Epithelial cell of esophagus (primary cell): ENCODE measurements at regions not wholly inside any gene's neighbourhood (a gene's known extent, or its start where the extent isn't known, plus 50 kb on each side); places are given as distances from the start of the nearest gene placed in this dataset.

Experiments
- DNase-seq: peaks from one replicate; pipeline ENCODE4 v3.0.0; 2010; ENCODE audit warnings: low read depth
- H3K4me3 ChIP-seq: 2 replicates; pipeline ENCODE4 v1.5.1; 2011; ENCODE audit warnings: mild to moderate bottlenecking, low read length, control low read depth
- TF ChIP-seq, protein P1 (sequence below): IDR thresholded peaks from 2 replicates; pipeline ENCODE4 v1.5.1; 2011; ENCODE audit warnings: low read depth, mild to moderate bottlenecking, low read length, control low read depth, inconsistent platforms; ENCODE audit not compliant: insufficient read depth; ENCODE audit errors: missing control alignments

DNA sequence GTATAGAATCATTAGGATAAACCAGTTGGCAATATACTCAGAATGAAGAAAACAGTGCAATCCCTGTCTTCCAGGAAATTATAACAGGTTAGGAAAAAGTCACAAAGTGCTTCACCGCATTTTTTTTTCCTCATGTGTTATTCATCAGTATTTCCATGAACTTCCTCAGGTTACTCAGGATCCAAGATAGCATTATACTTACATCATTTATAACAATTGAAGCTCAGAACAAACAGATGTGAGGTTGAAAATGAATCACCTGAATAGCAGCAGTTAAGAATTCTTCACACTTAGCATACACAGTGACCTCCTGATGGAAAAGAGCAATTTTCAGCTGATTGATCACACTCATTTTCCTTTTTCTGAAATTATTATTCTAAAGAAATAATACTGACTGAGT, 1040.7 kb upstream of the B3GALT2 start:
- H3K4me3 ChIP-seq = no peak overlapping the region
- peak; percentile 64 for DNase-seq
- TF ChIP-seq, protein P1, sequence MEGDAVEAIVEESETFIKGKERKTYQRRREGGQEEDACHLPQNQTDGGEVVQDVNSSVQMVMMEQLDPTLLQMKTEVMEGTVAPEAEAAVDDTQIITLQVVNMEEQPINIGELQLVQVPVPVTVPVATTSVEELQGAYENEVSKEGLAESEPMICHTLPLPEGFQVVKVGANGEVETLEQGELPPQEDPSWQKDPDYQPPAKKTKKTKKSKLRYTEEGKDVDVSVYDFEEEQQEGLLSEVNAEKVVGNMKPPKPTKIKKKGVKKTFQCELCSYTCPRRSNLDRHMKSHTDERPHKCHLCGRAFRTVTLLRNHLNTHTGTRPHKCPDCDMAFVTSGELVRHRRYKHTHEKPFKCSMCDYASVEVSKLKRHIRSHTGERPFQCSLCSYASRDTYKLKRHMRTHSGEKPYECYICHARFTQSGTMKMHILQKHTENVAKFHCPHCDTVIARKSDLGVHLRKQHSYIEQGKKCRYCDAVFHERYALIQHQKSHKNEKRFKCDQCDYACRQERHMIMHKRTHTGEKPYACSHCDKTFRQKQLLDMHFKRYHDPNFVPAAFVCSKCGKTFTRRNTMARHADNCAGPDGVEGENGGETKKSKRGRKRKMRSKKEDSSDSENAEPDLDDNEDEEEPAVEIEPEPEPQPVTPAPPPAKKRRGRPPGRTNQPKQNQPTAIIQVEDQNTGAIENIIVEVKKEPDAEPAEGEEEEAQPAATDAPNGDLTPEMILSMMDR = no peak

DNA sequence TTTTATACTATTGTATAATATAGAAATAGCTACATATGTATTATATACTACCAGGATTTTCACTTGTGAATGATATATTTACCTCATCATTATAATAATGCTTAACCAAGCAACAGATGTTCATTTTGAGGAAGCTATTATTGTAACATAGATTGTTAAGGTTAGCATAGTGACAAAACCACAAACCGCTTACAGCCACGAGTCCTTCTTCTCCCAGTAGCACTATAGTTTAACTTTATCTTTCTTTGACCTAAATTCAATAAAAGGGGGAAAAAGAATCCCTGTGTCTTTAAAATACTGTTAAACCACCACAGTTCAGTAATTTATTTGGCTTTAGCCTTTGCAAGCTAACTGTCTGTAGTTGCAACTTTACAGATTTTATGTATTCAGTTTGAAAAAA, 1039.4 kb upstream of the B3GALT2 start:
- TF ChIP-seq, protein P1 = no peak
- DNase-seq = no peak
- H3K4me3 ChIP-seq = no peak overlapping the region

DNA sequence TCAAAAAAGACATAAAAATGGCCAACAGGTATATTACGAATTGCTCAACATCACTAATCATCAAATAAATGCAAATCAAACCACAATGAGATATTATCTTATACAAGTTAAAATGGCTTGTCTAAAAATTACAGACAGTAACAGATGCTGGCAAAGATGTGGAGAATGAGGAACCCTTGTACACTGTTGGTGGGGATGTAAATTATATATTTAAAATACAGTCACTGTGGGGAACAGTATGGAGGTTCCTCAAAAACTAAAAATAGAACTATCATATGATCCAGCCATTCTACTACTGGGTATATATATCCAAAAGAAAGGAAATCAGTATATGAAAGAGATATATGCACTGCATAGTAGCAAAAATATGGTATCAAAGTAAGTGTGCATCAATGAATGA, 1037.2 kb upstream of the B3GALT2 start:
- DNase-seq = no peak
- TF ChIP-seq, protein P1 = no peak
- no peak overlapping the region for H3K4me3 ChIP-seq

- no peak for DNase-seq
- no peak overlapping the region for H3K4me3 ChIP-seq
Observed at GRCh38 chr1:194215448-194215847, 1029.0 kb upstream of the B3GALT2 start.

GRCh38 chr1:194214735-194215134, 1028.3 kb upstream of the B3GALT2 start:
- no peak overlapping the region for H3K4me3 ChIP-seq
- TF ChIP-seq, protein P1 = no peak
- DNase-seq = no peak

More at GRCh38 chr1:194215448-194215847, 1029.0 kb upstream of the B3GALT2 start:
- TF ChIP-seq, protein P1 = no peak

GRCh38 chr1:194209920-194210319, 1023.5 kb upstream of the B3GALT2 start:
- DNase-seq = no peak
- no peak overlapping the region for H3K4me3 ChIP-seq
- TF ChIP-seq, protein P1 = no peak

- no peak for DNase-seq
- H3K4me3 ChIP-seq = no peak overlapping the region
- TF ChIP-seq, protein P1 = no peak
Observed at GRCh38 chr1:194208674-194209073, 1022.3 kb upstream of the B3GALT2 start.
